OCI-LY1 (cell line): ENCODE measurements at regions not wholly inside any gene's neighbourhood (a gene's known extent, or its start where the extent isn't known, plus 50 kb on each side); places are given as distances from the start of the nearest gene placed in this dataset.

ENCODE experiments used
- H2AFZ ChIP-seq: fragments of 200-600 bp; sonication (generic), shearing (Covaris generic); 2 replicates; pipeline ENCODE4 v1.6.0; 2014; ENCODE audit warnings: antibody characterized with exemption, mild to moderate bottlenecking, low read length
- H3F3A ChIP-seq: fragments of 200-600 bp; sonication (generic), shearing (Covaris generic); 2 replicates; pipeline ENCODE4 v1.6.0; 2014; ENCODE audit warnings: mild to moderate bottlenecking, antibody characterized with exemption, low read length, moderate library complexity; ENCODE audit not compliant: insufficient read depth
- H3K27ac ChIP-seq: fragments of 200-600 bp; sonication (generic); 2 replicates; pipeline ENCODE4 v1.5.1; 2014; ENCODE audit warnings: low read length, mixed run types, mild to moderate bottlenecking, low read depth; ENCODE audit not compliant: poor library complexity, severe bottlenecking
- H3K27me3 ChIP-seq: fragments of 200-600 bp; sonication (generic); 2 replicates; pipeline ENCODE4 v1.6.0; 2014; ENCODE audit warnings: antibody characterized with exemption, mild to moderate bottlenecking, low read length, moderate library complexity; ENCODE audit not compliant: insufficient read depth
- H3K36me3 ChIP-seq: fragments of 200-600 bp; sonication (generic); 2 replicates; pipeline ENCODE4 v1.6.1; 2014; ENCODE audit warnings: mild to moderate bottlenecking, antibody characterized with exemption, low read length, moderate library complexity, mixed read lengths; ENCODE audit not compliant: insufficient read depth
- H3K4me1 ChIP-seq: fragments of 200-600 bp; sonication (generic); 2 replicates; pipeline ENCODE4 v1.5.1; 2014; ENCODE audit warnings: mild to moderate bottlenecking, low read length, moderate library complexity; ENCODE audit not compliant: insufficient read depth, severe bottlenecking
- H3K4me2 ChIP-seq: fragments of 200-600 bp; sonication (generic), shearing (Covaris generic); 2 replicates; pipeline ENCODE4 v1.6.1; 2014; ENCODE audit warnings: low read length
- H3K4me3 ChIP-seq: fragments of 200-600 bp; sonication (generic); 2 replicates; pipeline ENCODE4 v1.5.1; 2014; ENCODE audit warnings: low read length, low read depth, mild to moderate bottlenecking, mixed read lengths; ENCODE audit not compliant: poor library complexity, severe bottlenecking
- H3K79me2 ChIP-seq: fragments of 200-600 bp; shearing (Covaris generic); 2 replicates; pipeline ENCODE4 v1.6.1; 2016; ENCODE audit warnings: mixed run types, low read length, mixed read lengths; ENCODE audit not compliant: insufficient read depth
- H3K9ac ChIP-seq: fragments of 200-600 bp; sonication (generic), shearing (Covaris generic); 2 replicates; pipeline ENCODE4 v1.6.1; 2014; ENCODE audit warnings: mild to moderate bottlenecking, low read length, mixed read lengths
- H3K9me2 ChIP-seq: fragments of 200-600 bp; sonication (generic), shearing (Covaris generic); 2 replicates; pipeline ENCODE4 v1.6.1; 2014; ENCODE audit warnings: low read depth, mild to moderate bottlenecking, low read length, mixed read lengths
- H3K9me3 ChIP-seq: fragments of 200-600 bp; shearing (Covaris generic); 2 replicates; pipeline ENCODE4 v1.6.1; 2014; ENCODE audit warnings: low read length, mixed read lengths
- H4K20me1 ChIP-seq: fragments of 200-600 bp; sonication (generic), shearing (Covaris generic); 2 replicates; pipeline ENCODE4 v1.6.0; 2016; ENCODE audit warnings: mild to moderate bottlenecking, low read length; ENCODE audit not compliant: insufficient read depth
- CTCF ChIP-seq: fragments of 200-600 bp; sonication (generic), shearing (Covaris generic); IDR thresholded peaks from 2 replicates; pipeline ENCODE4 v1.5.1; 2017; ENCODE audit warnings: mild to moderate bottlenecking, antibody characterized with exemption, low read length, moderate library complexity, mixed read lengths
- EZH2 ChIP-seq: fragments of 200-600 bp; sonication (generic), shearing (Covaris generic); IDR thresholded peaks from 2 replicates; pipeline ENCODE4 v1.8.0; 2017; ENCODE audit warnings: borderline replicate concordance, mixed run types, mild to moderate bottlenecking, antibody characterized with exemption, low read length, moderate library complexity, mixed read lengths

DNA sequence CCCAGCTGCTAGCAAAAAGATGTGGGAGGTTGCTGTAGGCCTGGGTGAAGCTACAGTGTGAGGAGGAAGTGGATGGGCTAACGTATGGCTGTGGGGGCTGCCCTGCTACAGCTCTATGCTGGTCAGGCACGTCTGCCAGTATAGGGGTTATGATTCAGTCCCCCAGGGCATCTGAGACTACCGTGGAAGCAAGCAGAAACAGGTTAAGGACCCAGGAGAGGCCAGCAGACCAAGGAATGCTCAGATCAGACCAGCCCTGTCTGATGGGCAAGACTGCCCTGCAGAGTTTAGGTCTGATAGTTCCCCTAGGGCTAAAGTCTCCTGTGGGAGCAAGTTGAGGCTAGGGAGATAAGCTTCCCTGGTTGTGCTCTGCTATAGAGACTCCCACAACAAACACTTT lies 416.1 kb upstream of the CTNND2 start:
- Histone ChIP-seq H3K4me2 (no peak overlapping the region), H3K4me1 (no peaks in the 10 kb centered on the region), H3K4me3 (no peak overlapping the region), H3K9me3 (no peaks in the 10 kb centered on the region), H3K79me2 (no peaks in the 10 kb centered on the region), H3K9ac (no peak overlapping the region), H3K36me3 (no peaks in the 10 kb centered on the region), H3K27me3 (no peaks in the 10 kb centered on the region), H3K9me2 (no peaks in the 10 kb centered on the region), H4K20me1 (no peaks in the 10 kb centered on the region), H2AFZ (no peak overlapping the region), H3F3A (no peaks in the 10 kb centered on the region), H3K27ac (no peak overlapping the region)
- TF ChIP-seq EZH2: no peak
- TF ChIP-seq CTCF: no peak

DNA sequence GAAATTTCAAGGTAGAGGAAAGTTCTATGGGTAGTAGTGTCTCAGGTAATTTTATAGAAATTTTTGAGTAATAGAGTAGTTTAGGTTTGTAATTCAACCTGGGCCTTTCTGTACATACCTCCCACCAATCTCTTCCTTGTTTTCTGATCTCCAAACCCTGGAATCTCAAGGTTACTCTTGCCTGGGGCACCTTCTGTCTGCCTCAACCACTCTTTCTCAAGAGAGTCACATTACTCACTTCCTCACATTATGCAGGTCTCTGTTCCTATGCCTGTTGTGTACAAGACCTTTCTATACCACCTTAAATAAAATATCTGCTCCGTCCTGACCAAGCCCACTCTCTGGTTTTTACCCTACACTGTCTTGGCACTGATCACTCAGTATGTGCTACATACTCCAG lies 412.6 kb upstream of the CTNND2 start:
- H2AFZ ChIP-seq: no peak overlapping the region
- H3K4me1 ChIP-seq: no peaks in the 10 kb centered on the region
- no peaks in the 10 kb centered on the region for H3K9me3 ChIP-seq
- H3K36me3 ChIP-seq: no peaks in the 10 kb centered on the region
- H3K27ac ChIP-seq: no peak overlapping the region
- no peaks in the 10 kb centered on the region for H4K20me1 ChIP-seq
- no peaks in the 10 kb centered on the region for H3K9me2 ChIP-seq
- no peak overlapping the region for H3K9ac ChIP-seq
- no peaks in the 10 kb centered on the region for H3K27me3 ChIP-seq
- no peaks in the 10 kb centered on the region for H3F3A ChIP-seq
- TF ChIP-seq EZH2 (no peak), CTCF (no peak)
- H3K4me3 ChIP-seq: no peak overlapping the region
- no peak overlapping the region for H3K4me2 ChIP-seq
- H3K79me2 ChIP-seq: no peaks in the 10 kb centered on the region

DNA sequence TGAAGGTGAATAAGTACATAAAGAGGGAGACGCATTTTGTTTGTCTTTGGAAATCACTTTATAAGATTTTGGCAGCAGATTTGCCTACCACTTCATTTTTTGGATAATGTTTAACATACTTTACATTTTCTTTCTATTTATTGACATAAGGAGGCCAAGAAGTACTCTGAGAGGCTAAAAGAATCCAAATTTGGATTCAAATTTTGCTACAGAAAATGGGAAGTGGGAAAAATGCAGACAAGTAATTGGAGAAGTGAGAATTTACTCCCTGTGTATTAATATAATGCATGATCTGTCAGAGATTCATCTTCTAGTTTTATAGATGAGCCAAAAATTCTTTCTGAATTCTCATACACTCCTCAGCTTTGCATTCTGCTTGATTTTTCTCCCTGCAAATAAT lies 411.2 kb upstream of the CTNND2 start:
- Histone ChIP-seq H3K36me3 (no peaks in the 10 kb centered on the region), H3K4me3 (no peak overlapping the region), H3F3A (no peaks in the 10 kb centered on the region), H3K27ac (no peak overlapping the region), H3K79me2 (no peaks in the 10 kb centered on the region), H4K20me1 (no peaks in the 10 kb centered on the region), H3K9ac (no peak overlapping the region), H3K27me3 (no peaks in the 10 kb centered on the region), H3K9me3 (no peaks in the 10 kb centered on the region), H3K4me1 (no peaks in the 10 kb centered on the region), H3K4me2 (no peak overlapping the region), H3K9me2 (no peaks in the 10 kb centered on the region), H2AFZ (no peak overlapping the region)
- TF ChIP-seq CTCF (no peak), EZH2 (no peak)
